A673 (cell line): ENCODE measurements at regions not wholly inside any gene's neighbourhood (a gene's known extent, or its start where the extent isn't known, plus 50 kb on each side); places are given as distances from the start of the nearest gene placed in this dataset.

Experiments
- CTCF ChIP-seq: fragments of 300-800, 200-600 bp; sonication (generic); conservative IDR thresholded peaks from 2 replicates; pipeline ENCODE4 v1.5.1; 2017; ENCODE audit warnings: low read depth, mild to moderate bottlenecking, antibody characterized with exemption, low read length, moderate library complexity, mixed read lengths
- EZH2 ChIP-seq: fragments of 200-600 bp; sonication (generic); IDR thresholded peaks from 2 replicates; pipeline ENCODE4 v1.6.1; 2017; ENCODE audit warnings: borderline replicate concordance, low read depth, mild to moderate bottlenecking, mixed read lengths, antibody characterized with exemption, low read length; ENCODE audit not compliant: poor library complexity, severe bottlenecking

GRCh38 chr2:63710732-63711131, 122.0 kb downstream of the MDH1 start:
- TF ChIP-seq CTCF: no peak
- no peak for TF ChIP-seq EZH2
